HG03378 (cell line): ENCODE measurements at regions not wholly inside any gene's neighbourhood (a gene's known extent, or its start where the extent isn't known, plus 50 kb on each side); places are given as distances from the start of the nearest gene placed in this dataset.
"Not testable (repeated sequence)": the region's sequence is repeated elsewhere in the genome, so short reads cannot be mapped to it uniquely, and the experiment has no call there.

Experiments
- ATAC-seq: cut with Tn5 transposase; IDR thresholded peaks from one replicate; pipeline ENCODE4 v1.9.1; 2021; ENCODE audit warnings: mild to moderate bottlenecking, moderate library complexity; ENCODE audit not compliant: unreplicated experiment

DNA sequence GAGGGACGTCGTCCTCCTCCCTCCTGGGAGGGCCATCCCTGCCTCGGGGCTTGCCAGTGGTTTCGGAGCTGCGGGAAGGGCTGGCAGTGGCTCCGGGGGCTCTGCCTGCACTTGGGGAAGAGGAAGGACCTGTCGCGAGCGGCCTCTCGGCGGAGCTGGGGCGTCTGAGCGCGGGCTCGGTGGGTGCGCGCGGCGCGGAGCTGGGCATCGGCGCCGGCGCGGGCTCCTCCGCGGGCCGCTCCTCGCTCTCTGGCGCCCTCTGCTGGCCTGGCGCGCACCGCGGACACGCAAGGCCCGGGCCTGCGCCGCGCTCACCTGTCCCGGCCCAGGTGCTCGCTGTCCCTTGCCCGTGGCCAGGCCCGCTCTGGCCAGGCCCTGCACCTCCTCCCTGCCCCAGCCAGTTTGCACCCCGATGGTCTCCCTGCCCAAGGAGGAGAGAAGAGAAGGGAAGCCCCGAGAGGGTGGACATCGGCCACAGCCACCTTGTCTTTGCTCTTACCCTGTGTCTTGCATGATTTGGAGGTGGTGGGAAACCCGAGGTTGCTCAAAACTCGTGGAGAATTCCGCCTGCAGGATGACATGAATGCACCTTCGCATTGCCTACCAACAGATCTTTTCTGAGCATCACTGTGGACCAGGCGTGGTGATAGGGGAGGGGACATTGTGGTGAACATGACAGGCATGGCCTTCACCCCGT is 119.2 kb downstream of the OTOP1 start:
- ATAC-seq = not testable (repeated sequence)

- not testable (repeated sequence) for ATAC-seq
Measured at GRCh38 chr4:4115381-4115780, 111.3 kb downstream of the OTOP1 start.

DNA sequence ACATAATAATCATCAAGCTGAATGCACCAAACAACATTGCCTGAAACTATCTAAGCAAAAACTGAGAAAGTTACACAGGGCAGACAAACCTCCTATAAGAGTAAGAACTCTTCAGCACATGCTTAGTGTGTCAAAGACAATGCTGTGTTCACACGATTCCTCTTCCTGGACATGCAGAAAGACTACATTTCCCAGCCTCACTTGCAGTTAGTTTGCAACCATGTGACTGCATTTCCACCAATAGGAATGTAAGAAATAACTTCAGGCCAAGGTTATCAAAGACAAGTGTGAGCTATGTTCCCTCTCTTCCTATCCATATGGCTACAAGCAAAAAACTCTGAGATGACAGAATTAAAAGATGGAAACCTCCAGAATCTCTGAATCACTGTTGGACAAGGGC is 109.8 kb downstream of the OTOP1 start:
- ATAC-seq = not testable (repeated sequence)

- not testable (repeated sequence) for ATAC-seq
Measured at GRCh38 chr4:4134368-4134767, 92.4 kb downstream of the OTOP1 start.

DNA sequence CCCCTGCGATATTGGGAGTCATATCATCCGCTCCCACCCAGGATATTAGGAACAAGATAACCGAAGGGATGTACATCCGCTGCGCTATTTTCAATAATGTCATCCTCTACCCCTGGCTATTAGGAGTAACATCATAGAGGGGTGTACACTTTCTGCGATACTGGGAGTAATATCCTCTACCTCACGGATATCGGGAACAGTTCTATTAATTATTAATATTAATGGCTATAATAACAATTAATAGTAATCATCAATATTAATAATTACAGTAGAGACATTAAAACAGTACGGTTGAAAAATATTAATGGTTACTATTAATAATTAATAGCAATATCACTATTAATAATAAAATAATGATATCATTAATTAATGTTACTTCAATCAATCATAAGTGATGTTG is 90.1 kb downstream of the OTOP1 start:
- not testable (repeated sequence) for ATAC-seq
